ENCODE measurements at regions not wholly inside any gene's neighbourhood (a gene's known extent, or its start where the extent isn't known, plus 50 kb on each side); places are given as distances from the start of the nearest gene placed in this dataset.

DNA sequence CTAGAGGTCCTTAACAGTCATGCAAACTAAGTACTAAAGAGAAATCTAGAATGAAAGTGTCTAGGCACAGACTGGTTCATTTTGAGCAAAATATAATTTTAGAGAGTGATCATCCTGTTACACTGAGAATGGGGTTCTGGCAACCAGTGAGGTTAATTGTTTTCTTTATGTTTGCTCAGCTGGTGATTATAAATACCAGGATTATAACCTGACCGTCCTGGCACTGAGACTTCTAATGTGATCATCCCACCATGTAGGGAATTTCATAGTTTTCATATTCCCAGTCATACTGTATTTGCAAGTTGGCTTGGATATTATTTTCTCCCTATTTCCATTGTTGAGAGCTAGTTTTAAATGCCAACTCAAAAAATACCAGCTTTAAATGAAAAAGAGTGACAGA is 852.5 kb upstream of the LRATD1 start:
- Histone ChIP-seq H3K27me3 (ENCODE audit: control insufficient read depth, low read length) (no peaks in the 10 kb centered on the region), H3K9me3 (ENCODE audit: control insufficient read depth, insufficient read depth, low read length) (no peaks in the 10 kb centered on the region), H3K27ac (ENCODE audit: low read depth, low read length) (no peak overlapping the region), H3K9me2 (replicated peaks; ENCODE audit: control insufficient read depth, low read length) (no peaks in the 10 kb centered on the region), H3K4me3 (ENCODE audit: low read length) (no peak overlapping the region), H4K20me1 (ENCODE audit: control insufficient read depth, insufficient read depth, low read depth, low read length) (no peaks in the 10 kb centered on the region), H3K4me2 (ENCODE audit: low read length) (no peak overlapping the region), H3K4me1 (ENCODE audit: control insufficient read depth, low read length) (no peaks in the 10 kb centered on the region), H3K36me3 (ENCODE audit: control insufficient read depth, low read length) (no peaks in the 10 kb centered on the region), H3K79me2 (ENCODE audit: control insufficient read depth, low read length) (no peaks in the 10 kb centered on the region), H3F3A (ENCODE audit: control insufficient read depth, insufficient read depth) (no peaks in the 10 kb centered on the region)
- TF ChIP-seq, protein P1, sequence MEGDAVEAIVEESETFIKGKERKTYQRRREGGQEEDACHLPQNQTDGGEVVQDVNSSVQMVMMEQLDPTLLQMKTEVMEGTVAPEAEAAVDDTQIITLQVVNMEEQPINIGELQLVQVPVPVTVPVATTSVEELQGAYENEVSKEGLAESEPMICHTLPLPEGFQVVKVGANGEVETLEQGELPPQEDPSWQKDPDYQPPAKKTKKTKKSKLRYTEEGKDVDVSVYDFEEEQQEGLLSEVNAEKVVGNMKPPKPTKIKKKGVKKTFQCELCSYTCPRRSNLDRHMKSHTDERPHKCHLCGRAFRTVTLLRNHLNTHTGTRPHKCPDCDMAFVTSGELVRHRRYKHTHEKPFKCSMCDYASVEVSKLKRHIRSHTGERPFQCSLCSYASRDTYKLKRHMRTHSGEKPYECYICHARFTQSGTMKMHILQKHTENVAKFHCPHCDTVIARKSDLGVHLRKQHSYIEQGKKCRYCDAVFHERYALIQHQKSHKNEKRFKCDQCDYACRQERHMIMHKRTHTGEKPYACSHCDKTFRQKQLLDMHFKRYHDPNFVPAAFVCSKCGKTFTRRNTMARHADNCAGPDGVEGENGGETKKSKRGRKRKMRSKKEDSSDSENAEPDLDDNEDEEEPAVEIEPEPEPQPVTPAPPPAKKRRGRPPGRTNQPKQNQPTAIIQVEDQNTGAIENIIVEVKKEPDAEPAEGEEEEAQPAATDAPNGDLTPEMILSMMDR (IDR thresholded peaks at IDR 0.05; ENCODE audit: low read depth, low read length, poor library complexity, severe bottlenecking), result no peak
- TF ChIP-seq EZH2phosphoT487 (IDR thresholded peaks at IDR 0.05; ENCODE audit: borderline replicate concordance, low read length), result no peak

DNA sequence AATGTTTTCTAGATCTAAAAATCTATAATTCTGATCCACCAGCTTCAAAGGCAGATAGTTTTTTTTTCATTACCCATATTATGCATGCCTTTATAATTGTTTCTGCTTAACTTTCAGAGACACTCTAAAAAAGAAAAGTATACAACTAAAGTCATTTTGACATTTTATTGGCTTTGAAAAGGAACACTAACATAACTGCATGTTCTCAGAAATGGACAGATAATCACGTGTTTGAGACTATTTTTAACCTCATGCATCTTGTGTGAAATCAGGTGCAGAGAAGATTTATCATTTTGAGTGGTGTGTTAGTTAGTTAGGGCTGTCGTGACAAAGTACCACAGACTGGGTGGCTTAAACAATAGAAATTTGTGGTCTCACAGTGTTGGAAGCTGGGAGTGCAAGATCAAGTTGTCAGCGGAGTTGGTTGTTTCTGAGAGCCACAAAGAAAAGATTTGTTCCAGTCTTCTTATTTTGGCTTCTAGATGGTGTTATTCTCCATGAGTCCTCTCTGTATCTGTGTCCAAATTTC is 841.4 kb upstream of the LRATD1 start:
- Histone ChIP-seq H3K27ac (ENCODE audit: low read depth, low read length) (no peak overlapping the region), H3K79me2 (ENCODE audit: control insufficient read depth, low read length) (no peaks in the 10 kb centered on the region), H3K4me1 (ENCODE audit: control insufficient read depth, low read length) (no peaks in the 10 kb centered on the region), H3K9me2 (replicated peaks; ENCODE audit: control insufficient read depth, low read length) (no peaks in the 10 kb centered on the region; the same call in 1 of the 2 replicates), H4K20me1 (ENCODE audit: control insufficient read depth, insufficient read depth, low read depth, low read length) (no peaks in the 10 kb centered on the region), H3K27me3 (ENCODE audit: control insufficient read depth, low read length) (no peaks in the 10 kb centered on the region), H3K4me3 (ENCODE audit: low read length) (no peak overlapping the region), H3F3A (ENCODE audit: control insufficient read depth, insufficient read depth) (no peaks in the 10 kb centered on the region), H3K4me2 (ENCODE audit: low read length) (no peak overlapping the region), H3K9me3 (ENCODE audit: control insufficient read depth, insufficient read depth, low read length) (no peaks in the 10 kb centered on the region), H3K36me3 (ENCODE audit: control insufficient read depth, low read length) (no peaks in the 10 kb centered on the region)
- TF ChIP-seq EZH2phosphoT487 (IDR thresholded peaks at IDR 0.05; ENCODE audit: borderline replicate concordance, low read length), result no peak
- TF ChIP-seq, protein P1 (IDR thresholded peaks at IDR 0.05; ENCODE audit: low read depth, low read length, poor library complexity, severe bottlenecking), result no peak

DNA sequence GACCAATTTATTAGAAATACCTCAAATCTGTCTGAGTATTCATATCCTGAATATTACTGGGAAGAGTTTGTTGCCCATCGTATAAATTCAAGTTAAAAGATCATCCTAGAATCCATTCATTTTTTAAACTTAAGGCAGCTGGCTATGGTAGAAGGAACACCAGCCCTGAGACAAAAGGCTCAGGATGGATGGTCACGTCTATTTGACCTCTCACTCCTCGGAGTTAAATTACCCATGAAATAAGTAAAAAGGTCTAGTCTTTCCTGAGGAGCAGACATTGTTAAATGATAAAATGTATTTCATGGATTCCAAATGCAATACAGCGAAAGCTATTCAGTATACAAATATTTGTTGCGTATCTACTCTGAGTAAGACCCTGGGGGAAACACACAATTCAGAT is 826.0 kb upstream of the LRATD1 start:
- Histone ChIP-seq H3K4me2 (ENCODE audit: low read length) (no peak overlapping the region), H4K20me1 (ENCODE audit: control insufficient read depth, insufficient read depth, low read depth, low read length) (no peaks in the 10 kb centered on the region)
- TF ChIP-seq, protein P1 (IDR thresholded peaks at IDR 0.05; ENCODE audit: low read depth, low read length, poor library complexity, severe bottlenecking), result no peak
- no peak for TF ChIP-seq EZH2phosphoT487 (IDR thresholded peaks at IDR 0.05; ENCODE audit: borderline replicate concordance, low read length)

More for the DNA sequence above, 826.0 kb upstream of the LRATD1 start:
- Histone ChIP-seq H3F3A (ENCODE audit: control insufficient read depth, insufficient read depth) (no peaks in the 10 kb centered on the region), H3K9me3 (ENCODE audit: control insufficient read depth, insufficient read depth, low read length) (no peaks in the 10 kb centered on the region), H3K4me3 (ENCODE audit: low read length) (no peak overlapping the region), H3K27ac (ENCODE audit: low read depth, low read length) (no peak overlapping the region), H3K4me1 (ENCODE audit: control insufficient read depth, low read length) (no peaks in the 10 kb centered on the region), H3K79me2 (ENCODE audit: control insufficient read depth, low read length) (no peaks in the 10 kb centered on the region), H3K9me2 (replicated peaks; ENCODE audit: control insufficient read depth, low read length) (no peaks in the 10 kb centered on the region), H3K27me3 (ENCODE audit: control insufficient read depth, low read length) (no peaks in the 10 kb centered on the region), H3K36me3 (ENCODE audit: control insufficient read depth, low read length) (no peaks in the 10 kb centered on the region)

Measured in DOHH2 (cell line).